Hepatocyte (in vitro differentiated cells): ENCODE measurements at regions not wholly inside any gene's neighbourhood (a gene's known extent, or its start where the extent isn't known, plus 50 kb on each side); places are given as distances from the start of the nearest gene placed in this dataset.

ENCODE experiments used
- EZH2 ChIP-seq: fragments of 200-600 bp; sonication (generic); IDR thresholded peaks from 2 replicates; pipeline ENCODE4 v1.6.1; 2016; ENCODE audit warnings: antibody characterized with exemption, mild to moderate bottlenecking, borderline replicate concordance
- TF ChIP-seq, protein P1 (sequence below): fragments of 200-600 bp; sonication (generic); IDR thresholded peaks from 2 replicates; pipeline ENCODE4 v1.5.1; 2016; ENCODE audit warnings: antibody characterized with exemption, mild to moderate bottlenecking; ENCODE audit not compliant: poor library complexity

DNA sequence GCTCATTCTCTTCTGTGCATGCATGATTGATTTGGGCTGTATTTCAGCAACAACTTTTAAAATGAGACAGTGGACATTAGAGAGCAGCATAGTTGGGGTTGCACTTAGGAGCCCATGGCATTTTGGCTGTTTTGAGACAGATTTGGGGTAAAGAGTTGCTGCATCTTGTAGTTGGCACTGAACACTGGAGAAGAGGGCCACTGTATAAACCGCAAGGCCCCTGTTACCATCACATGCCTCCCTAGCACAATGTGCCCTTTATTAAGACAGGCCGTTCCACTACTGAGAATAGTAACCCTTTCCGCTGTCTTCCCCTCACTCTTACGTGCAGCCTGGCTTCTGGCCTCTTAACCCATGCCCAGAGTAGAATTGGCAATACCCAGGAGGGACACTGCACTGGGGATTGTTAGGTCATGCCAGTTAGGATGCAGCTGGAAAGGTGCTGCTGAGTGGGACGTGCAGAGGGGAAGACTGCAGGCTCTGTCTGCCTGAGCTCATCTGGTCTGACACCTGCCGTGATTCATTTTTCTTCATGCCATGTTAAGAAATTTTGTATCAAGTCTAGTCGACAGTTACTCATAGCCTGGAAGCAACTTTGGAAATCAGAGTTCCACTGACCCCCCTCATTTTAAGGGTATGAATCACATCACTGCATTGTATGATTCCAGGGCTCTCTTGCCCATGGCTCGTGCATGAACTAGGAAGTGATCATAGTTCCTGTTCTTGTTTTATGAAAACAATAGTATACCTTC, 146.9 kb upstream of the DMRT1 start:
- TF ChIP-seq, protein P1, sequence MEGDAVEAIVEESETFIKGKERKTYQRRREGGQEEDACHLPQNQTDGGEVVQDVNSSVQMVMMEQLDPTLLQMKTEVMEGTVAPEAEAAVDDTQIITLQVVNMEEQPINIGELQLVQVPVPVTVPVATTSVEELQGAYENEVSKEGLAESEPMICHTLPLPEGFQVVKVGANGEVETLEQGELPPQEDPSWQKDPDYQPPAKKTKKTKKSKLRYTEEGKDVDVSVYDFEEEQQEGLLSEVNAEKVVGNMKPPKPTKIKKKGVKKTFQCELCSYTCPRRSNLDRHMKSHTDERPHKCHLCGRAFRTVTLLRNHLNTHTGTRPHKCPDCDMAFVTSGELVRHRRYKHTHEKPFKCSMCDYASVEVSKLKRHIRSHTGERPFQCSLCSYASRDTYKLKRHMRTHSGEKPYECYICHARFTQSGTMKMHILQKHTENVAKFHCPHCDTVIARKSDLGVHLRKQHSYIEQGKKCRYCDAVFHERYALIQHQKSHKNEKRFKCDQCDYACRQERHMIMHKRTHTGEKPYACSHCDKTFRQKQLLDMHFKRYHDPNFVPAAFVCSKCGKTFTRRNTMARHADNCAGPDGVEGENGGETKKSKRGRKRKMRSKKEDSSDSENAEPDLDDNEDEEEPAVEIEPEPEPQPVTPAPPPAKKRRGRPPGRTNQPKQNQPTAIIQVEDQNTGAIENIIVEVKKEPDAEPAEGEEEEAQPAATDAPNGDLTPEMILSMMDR: no peak
- no peak for TF ChIP-seq EZH2
